Activated naive CD4-positive, alpha-beta T cell treated with Interleukin-2 at 50 U/mL for 16 hours (primary cell): ENCODE measurements at regions not wholly inside any gene's neighbourhood (a gene's known extent, or its start where the extent isn't known, plus 50 kb on each side); places are given as distances from the start of the nearest gene placed in this dataset.
"Not testable (repeated sequence)": the region's sequence is repeated elsewhere in the genome, so short reads cannot be mapped to it uniquely, and the experiment has no call there.

Source experiments
- DNase-seq: peaks from one replicate; pipeline ENCODE4 v3.0.0-alpha.2; 2020

DNA sequence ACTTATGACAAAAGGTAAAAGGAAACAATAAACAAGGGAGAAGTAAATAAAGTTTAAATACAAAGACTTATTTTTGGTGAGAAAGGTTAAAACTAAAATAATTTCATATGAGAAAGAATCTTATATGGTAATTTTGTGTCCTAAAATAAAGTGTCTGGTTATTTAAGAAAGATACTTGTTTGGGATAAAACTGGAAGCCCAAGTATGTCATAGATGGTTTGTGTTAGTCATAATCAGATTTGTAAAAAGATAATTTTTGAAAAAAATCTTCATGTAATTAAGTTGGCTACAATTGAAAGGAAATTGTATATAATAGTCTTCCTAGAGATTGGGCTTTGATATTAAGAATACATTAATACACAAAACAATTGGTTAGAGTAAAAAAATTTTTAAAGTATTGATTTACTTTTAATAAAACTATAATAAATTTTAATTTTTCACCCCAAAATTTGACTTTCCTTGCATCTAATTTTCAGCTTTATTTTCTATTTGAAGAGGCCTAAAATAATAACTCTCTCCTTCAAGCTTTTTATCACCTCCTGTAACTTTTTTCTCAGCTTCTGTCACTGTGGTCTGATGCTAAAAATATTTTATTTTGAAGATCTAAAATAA, 315.6 kb downstream of the SLITRK5 start:
- no peak for DNase-seq

DNA sequence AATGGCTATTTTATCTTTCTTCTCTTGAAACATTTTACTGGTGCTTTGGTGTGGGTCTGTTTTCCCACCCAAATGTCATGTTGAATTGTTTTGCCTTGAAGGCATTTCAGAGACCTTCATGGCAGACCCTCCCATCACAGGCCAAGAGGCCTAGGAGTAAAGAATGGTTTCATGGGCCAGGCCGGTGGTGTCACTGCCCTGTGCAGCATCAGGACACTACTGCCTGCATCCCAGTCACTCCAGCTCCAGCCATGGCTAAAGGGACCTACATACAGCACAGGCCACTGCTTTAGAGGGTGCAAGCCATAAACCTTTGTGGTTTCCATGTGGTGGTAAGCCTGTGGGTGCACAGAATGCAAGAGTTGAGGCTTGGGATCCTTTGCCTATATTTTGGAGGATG, 326.9 kb downstream of the SLITRK5 start:
- DNase-seq, result no peak

DNA sequence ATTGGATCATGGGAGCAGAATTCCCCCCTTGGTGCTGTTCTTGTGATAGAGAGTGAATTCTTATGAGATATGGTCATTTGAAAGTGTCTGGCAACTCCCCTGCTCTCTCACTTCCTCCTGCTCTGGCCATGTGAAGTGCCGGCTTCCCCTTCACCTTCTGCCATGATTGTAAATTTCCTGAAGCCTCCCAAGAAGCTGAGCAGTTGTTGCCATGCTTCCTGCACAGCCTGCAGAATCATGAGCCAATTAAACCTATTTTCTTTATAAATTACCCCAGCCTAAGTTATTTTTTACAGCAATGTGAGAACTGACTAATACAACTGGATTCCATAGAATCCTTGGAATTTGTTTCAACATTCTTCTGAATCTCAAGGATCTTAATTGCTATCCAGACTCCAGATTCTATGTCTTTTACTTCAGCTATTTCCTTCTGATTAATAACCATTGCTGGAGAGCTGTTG, 328.1 kb downstream of the SLITRK5 start:
- no peak for DNase-seq

DNA sequence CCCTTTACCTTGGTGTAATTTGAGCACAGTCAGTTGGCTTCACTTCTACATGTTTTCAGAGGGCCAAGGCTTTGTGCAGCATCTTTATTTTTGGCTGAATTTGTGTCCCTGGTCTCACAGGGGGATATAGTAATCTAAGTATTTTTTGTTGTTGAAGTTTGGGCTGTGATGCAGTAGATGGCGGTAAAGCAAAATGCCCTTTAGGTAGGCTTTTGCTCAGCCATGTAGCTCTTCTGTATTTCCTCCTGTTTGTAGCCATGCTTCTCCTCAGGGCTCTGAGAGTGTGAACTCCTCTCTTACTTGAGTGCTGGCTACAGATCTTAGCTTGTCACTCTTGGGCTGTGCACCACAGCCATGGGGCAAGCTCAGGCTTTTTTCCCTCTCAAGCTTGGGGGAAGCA, 328.6 kb downstream of the SLITRK5 start:
- no peak for DNase-seq

DNA sequence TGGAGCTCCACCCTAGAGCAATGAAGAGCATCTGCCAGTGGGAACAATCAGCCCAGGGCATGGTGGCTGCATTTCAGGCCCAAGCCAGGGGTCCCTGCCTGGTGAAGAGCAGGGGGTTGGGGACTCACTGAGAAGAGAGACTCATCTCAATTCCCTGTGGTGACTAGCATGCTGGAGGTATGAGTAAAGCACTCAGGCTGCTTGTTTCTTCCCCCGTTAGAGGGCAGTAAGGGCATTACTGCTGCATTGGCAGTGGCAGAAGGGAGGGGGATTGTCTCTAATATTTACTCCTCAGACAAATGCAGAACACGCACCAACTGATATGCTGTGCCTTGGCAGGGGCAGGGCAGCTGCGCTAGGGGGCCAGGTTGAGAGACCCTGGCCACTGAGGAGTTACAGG, 329.1 kb downstream of the SLITRK5 start:
- DNase-seq, result no peak

DNA sequence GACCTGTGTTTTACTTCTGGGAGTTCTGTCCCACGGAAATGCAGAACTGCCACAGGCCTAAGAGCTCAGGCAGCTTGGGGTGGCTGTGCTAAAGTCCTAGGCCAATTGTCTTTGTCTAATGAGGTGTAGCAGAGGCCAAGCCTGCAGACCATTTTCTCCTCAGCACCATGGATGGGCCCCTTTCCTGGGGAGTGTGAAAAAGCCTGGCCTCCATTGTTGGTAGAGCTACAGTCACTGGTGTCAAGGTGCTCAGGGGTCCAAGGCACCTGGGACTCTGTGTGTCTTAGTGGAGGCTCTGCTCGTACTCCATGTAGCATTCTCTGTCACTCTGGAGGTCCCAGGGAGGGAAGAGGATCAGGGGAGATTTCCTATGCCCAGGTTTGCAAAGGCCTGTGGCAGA, 329.6 kb downstream of the SLITRK5 start:
- no peak for DNase-seq

DNA sequence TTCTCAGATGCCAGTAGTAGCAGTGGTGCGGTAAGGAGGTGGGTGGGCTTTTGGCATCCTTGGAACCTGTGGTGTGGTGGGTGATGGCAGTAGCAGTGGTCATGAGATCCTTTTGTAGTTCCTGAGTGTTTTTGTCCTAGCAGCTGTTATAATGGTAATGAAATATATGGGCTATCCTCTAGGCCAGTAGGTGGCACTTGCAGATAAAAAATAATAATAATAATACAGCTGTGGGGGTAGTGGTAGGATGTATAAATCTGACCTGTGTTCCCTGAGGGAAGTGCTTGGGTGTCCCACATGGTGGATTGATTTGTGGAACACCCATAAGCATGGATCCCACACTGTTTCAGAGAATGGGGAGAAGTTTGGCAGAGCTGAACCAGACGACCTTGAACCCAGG, 334.0 kb downstream of the SLITRK5 start:
- no peak for DNase-seq

DNA sequence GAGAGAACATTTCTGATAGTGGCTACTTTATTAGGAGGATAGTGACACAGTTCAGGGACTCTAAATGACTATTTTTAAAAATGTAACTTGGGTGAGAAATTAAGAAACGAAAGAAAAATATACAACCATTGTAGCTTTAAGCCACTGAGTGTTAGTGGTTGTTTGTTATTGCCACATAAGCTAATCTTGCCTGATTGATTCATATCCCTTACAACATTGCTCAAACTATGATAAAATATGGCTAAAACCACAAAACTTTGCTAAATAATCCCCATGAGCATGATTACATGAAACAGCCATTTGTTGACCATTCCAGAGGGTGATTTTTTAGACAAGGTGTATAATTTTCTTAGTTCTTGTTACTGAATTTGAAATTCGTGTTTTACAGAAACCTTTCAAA, 343.4 kb downstream of the SLITRK5 start:
- DNase-seq, result no peak

DNA sequence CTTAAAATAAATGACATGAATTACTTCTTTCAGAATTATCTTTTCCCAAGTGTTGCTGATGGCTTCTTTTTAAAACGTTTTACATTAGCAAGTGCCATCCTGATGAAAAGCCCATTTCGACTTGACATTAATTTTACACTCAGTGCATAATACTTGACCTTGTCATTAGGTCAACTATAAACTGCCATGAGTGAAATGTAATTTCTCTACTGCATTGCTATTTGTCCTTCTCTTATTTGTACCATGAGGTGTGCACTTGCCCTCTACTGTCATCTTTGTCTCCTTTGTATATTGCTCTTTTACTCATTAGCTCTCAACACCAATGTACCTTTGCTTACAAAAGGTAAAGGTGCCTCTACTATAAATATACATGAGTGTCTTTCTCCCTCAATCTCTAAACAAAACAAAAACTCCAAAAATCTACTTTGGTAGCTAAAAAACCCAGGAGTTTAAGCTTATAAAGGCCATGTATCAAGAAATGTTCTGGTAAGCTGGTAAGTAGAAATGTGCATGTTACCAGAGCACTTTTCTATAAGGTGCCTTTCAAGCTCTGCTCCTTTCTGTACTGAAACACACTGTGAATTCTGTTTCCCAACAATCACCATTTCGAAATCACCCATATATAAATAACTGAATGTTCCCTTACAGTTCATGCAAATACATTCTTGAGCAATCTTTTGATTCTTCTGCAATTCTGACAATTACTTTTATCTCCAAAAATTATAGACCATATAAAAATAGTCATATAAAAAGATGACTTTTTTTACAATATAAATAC, 351.4 kb downstream of the SLITRK5 start:
- no peak for DNase-seq

DNA sequence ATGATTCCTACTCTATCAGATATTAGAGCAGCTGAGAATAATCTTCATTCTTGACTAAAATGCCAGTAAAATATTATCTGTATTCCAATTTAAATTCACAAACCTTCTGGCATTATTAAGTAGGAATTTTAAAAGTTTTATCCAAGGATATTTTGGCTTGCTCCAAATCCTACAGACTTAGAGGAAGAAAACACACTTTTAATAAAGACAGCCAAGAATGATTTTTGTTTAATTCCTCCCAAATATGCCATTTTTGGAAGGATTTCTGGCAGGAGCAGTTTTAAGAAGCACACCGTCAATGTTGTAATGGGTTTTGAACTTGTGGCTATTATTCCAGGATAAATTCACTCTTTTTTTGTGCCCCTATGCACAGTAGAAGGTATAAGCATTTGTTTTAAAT, 355.1 kb downstream of the SLITRK5 start:
- no peak for DNase-seq

DNA sequence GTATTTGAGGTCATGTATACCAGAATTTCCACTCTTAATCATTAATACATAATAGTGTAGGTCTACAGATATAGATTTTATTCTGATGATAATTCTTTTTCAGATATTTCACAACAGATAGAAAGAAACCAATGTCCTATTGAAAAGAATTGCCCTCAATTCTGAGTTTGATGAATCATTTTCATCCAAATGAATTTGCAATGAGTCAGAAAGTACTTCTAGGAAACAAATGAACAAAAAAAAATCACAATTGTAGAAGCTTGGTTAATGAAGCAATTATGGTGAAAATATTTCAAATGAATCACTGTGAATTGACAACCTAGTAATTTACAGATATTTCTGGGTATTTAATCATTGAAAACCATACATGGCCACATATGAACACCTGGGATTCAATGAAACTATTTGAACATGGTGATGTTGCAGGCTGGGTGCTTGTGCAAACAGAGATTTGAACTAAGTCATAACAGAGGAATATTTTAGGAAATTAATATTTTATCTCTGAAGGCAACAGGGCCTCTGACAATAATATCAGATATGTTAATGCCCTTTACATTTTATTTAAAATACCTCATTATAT, 360.9 kb downstream of the SLITRK5 start:
- no peak for DNase-seq

DNA sequence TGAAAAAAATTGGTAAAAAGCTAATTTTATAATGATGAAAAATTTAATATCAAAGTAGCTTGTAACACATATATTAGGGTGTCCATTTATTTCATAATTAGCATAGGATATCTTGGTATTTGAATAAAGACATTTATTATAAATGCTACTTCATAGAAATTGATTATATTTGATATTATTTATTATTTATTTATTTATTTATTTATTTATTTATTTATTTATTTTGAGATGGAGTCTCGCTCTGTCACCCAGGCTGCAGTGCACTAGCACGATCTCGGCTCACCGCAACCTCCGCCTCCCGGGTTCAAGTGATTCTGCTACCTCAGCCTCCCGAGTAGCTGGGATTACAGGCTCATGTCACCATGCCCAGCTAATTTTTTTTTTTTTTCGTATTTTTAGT, 365.0 kb downstream of the SLITRK5 start:
- DNase-seq, result not testable (repeated sequence)

DNA sequence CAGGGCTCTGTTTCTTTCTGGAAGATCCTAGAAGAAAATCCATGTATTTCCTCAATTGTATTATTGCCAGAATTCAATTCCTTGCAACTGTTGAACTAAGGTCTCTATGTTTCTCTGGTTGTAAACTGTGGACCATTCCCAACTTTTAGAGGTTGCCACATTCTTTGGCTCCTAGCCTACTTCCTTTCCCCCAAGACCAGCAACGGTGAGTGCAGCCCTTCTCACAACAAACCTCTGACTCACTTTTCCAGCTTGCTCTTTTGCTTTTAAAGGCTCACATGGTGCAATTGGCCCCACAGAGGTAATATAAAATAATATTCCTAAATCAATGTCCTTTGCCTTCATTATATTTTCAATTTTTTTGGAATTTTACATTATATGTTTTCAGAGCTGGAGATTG, 371.3 kb downstream of the SLITRK5 start:
- DNase-seq, result no peak

DNA sequence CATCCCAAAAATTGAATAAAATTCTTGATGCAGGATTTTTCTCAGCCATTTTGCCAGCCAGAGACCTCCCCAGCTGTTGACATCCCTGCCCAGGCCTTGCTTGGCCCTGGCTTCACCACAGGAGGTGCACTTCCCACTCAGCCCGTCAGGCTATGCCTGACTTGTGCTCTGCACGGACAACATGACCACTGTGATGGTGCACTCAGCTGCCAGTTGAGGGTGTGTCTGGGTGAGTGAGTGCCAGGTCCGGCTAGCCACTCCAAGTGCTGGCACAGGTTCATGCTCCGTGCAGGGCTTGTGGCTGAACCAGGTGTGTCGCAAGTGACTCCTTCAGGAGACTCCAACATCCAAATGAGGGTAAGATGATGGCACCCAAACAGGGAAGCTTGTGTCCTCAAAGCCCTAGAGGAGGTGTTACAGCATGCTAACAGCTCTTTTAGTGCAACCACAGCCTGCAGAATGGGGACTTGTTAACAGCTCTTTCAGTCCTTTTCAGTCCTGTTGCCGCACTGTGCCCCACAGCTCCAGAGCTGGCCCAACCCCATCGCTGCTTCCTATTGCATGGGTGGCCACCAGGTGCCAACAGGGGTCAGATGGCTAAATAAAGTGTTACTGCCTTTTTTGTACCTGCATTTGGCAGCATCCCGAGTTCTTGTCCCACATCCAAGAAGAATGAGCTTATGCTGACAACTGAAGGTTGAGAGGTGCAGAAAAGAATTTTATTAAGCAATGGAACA, 380.7 kb downstream of the SLITRK5 start:
- no peak for DNase-seq

DNA sequence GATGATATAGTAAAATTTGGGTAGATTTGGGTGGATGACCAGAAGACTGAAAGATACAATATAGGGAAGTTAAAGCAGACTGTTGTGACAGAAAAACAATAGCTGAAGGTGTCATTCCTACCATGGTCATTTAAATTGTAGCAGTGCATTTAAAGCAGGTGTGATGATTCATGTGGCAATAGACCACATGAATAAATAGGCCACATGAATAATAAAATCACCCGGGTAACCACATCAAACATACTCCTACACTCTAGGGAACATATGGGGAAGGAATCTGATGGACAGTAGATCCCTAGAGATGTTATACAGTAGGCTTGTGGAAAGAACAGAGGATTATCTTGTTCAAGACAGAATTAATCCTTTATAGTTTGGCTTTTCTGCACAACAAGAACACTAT, 392.6 kb downstream of the SLITRK5 start:
- DNase-seq, result no peak

DNA sequence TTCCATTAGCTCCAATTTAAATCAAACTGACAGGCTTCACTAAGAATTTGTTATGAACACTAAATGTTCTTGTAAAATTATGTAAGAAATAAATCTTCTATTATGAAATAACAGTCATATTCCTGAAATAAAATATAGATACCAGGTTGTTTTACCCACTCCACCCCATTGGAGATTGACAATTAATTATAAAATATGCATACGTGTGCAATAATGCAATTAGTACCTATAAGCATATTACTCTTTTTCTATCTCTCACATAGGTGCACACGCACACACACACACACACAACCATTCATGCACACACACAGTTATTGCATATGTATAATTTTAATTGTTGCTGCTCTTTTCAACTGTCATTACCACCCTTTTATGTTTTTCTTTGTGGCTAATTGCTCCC, 395.7 kb downstream of the SLITRK5 start:
- no peak for DNase-seq

DNA sequence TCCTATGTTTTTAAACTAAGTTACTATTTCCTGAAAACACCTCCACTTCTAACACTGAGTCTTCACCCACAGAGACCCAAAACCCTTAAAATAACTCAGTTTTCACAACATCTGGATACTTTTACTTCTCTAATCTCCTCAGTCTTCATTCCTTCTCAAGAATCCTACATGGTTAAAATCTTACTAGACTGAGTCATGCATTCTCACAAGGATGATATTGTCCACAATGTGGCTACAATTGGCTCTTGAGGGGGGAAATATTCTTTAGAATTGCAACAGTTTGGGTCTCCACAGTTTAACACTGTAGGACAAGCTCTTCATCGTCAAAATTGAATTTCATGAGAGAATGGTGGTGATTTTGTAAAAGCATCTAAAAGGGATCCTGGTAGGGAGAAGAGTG, 397.1 kb downstream of the SLITRK5 start:
- DNase-seq, result no peak

DNA sequence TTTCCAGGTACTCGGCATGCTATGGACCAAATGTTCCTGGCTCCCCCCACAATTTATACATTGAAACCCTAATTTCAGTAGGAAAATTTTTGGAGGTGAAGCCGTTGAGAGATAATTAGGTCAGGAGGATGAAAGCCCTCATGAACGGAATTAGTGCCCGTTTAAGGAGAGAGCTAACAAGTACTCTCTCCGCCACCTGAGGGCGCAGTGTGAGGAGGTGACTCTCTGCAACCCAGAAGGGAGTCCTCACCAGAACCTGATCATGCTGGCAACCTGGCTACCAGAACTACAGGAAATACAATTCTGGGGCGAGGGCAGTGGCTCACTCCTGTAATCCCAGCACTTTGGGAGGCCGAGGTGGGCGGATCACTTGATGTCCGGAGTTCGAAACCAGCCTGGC, 397.8 kb downstream of the SLITRK5 start:
- DNase-seq, result no peak

DNA sequence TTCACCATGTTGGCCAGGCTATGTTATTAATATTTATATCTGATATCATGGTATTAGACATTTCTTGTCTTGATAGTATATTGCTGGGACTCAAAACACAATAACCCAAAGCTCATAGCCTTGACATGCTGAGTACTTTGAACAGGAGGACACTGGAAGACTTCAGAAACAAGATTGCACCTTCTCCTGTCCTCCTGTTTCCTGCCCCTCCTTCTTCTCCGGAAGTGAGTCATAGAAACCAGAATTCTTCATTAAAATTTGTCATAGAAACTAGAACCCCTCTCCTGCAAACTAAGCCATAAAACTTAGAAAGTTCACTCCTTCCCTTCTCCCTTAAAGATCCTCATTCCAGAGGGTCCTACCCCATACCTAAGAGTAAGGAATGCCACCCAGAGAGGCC, 400.2 kb downstream of the SLITRK5 start:
- no peak for DNase-seq

DNA sequence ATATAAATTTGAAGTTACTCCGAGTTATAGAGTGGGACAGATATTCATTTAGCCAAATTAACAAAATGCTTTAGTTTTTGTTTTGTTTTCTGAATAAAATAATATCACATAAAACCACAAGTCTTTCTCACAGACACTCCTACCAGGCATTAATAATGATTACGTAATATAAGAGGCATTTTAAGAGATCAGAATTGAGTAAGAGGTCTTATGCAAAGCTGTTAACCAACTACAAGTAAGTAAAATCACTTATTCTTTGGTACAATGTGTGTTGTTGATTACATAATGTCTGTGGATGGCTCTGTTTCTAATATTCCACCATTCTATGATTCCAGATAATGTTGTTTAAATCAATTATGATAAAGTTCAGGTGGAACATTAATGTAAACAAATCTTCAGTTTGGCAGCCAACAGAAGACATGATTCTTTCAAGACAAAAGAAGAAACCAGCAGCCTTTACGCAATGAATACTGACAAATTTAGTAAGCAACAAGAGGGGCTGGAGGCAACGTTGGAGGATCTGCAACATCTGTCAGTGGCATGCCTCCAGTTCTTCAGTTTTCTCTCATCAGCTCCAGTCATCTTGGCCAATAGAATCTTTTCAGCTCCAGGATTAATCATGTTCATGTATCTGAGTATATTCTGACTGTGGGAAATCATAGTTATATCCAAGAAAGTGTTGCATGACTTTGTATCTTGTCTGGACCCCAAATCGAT, 403.8 kb downstream of the SLITRK5 start:
- DNase-seq, result no peak

DNA sequence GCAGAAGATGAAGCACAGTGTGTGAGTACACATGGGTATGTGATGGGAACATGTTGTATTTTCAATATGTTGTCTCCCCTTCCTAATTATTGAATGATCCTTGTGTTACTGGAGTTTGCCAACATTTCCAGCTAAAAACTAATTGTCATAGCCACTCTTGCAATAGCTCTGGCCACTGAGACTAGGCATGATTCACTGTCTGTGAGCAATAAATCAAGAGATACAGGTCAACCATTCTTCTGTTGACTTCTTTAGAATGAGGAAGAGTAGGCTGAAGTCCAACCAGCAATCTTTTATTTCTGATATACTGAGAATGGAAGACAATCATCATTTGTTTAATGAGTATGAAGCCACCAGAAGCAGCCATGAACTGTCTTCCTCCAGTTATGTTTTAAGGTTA, 413.9 kb downstream of the SLITRK5 start:
- no peak for DNase-seq

DNA sequence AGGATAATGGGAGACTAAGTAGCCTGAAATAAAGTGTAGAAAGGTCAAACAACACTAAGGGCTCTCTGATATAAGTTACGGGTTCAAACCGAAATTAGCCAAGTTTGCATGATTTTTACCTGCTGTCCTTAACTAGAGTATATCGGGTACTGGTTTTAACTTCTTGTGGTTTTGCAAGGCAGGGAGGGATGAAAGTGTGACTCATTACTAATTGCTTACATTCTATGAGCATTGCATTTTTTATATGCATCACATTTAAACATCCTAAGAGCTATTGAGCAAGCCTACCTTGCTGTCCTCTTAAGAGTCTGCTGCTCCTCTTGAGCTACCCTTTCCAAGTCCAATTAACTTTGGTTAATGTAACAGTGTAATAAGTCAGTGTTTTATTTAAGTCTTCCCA, 415.4 kb downstream of the SLITRK5 start:
- no peak for DNase-seq

DNA sequence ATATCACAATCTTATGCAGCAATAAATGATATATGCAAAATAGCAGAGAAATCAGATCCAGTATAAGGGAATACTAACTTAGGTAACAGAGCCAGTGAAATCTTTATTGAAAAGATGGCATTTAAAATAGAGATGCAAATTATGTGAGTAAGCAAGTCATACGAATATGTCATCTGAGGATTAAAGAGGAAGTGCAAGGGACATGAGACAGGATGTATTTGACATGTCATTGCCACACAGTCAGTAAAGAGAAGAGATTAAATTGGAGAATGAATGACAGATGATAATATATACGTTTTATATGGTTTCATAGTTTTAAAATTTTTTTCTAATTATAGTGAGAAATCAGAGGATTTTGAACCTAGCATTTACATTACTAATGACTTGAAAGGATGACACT, 426.4 kb downstream of the SLITRK5 start:
- DNase-seq, result no peak
